A549 (cell line): ENCODE measurements at regions not wholly inside any gene's neighbourhood (a gene's known extent, or its start where the extent isn't known, plus 50 kb on each side); places are given as distances from the start of the nearest gene placed in this dataset.

ENCODE experiments used
- ATAC-seq, 2 experiments: fragments of 200-7000 bp in 1 of 2; fragments of >200 bp in 1 of 2; cut with Nextera tagmentation in 1 of 2; cut with Tn5 transposase in 1 of 2; 3 replicates each; pipeline versions ENCODE4 v1.8.0 to v1.9.1; 2018 to 2020; ENCODE audit warnings: mild to moderate bottlenecking in 1 of 2, moderate library complexity in 1 of 2
- CTCF ChIA-PET: fragments of 300-600 bp; sonication (Branson Sonifier 250); formaldehyde crosslinking; extraction: SDS; loops from one replicate; lab custom pipeline; 2021; ENCODE audit warnings: antibody characterized with exemption, inconsistent platforms; lab: Yijun Ruan, JAX
- POLR2A ChIA-PET: fragments of 350-600 bp; formaldehyde crosslinking; extraction: SDS; loops from one replicate; lab custom pipeline; 2021; ENCODE audit warnings: antibody characterized with exemption, inconsistent platforms; lab: Yijun Ruan, JAX
- DNase-seq, 2 experiments: peaks; one replicate each; pipeline versions ENCODE4 v3.0.0 to v3.0.0-alpha.2; 2011 to 2016; ENCODE audit warnings: low read depth in 1 of 2, low spot score in 1 of 2
- FAIRE-seq: peaks from 2 replicates; lab custom pipeline; 2011; peaks lifted over from hg19 to GRCh38; lab: Jason Lieb, UNC
- H3K27ac ChIP-seq, 2 experiments: fragments of >200 bp; sonication (Bioruptor Twin); formaldehyde crosslinking; 3 replicates each; pipeline ENCODE4 v1.5.1; 2016 to 2017
- H3K4me1 ChIP-seq: fragments of >200 bp; sonication (Bioruptor Twin); formaldehyde crosslinking; 3 replicates; pipeline ENCODE4 v1.6.1; 2016
- H3K4me2 ChIP-seq: fragments of >200 bp; sonication (Bioruptor Twin); formaldehyde crosslinking; 3 replicates; pipeline ENCODE4 v1.6.1; 2016
- H3K4me3 ChIP-seq: fragments of >200 bp; sonication (Bioruptor Twin); formaldehyde crosslinking; 3 replicates; pipeline ENCODE4 v1.5.1; 2016
- H3K9me3 ChIP-seq: fragments of >200 bp; sonication (Bioruptor Twin); formaldehyde crosslinking; 3 replicates; pipeline ENCODE4 v1.6.1; 2016
- CBX2 ChIP-seq: fragments of 200-600 bp; sonication (generic); IDR thresholded peaks from 2 replicates; pipeline ENCODE4 v1.6.1; 2016; ENCODE audit warnings: low read depth, mild to moderate bottlenecking, borderline replicate concordance
- CHD2 ChIP-seq: fragments of 150-350 bp; IDR thresholded peaks from 2 replicates; pipeline ENCODE4 v1.6.1; 2014; ENCODE audit warnings: low read length; ENCODE audit not compliant: partially characterized antibody
- EHF ChIP-seq: fragments of 250-450 bp; sonication (Bioruptor Pico); IDR thresholded peaks from 2 replicates; pipeline ENCODE4 v1.5.0; 2020; ENCODE audit warnings: mild to moderate bottlenecking
- EHMT2 ChIP-seq: fragments of 200-600 bp; sonication (generic); IDR thresholded peaks from 2 replicates; pipeline ENCODE4 v1.6.1; 2016; ENCODE audit warnings: antibody characterized with exemption, low read depth, mild to moderate bottlenecking, moderate library complexity
- EP300 ChIP-seq, 2 experiments: fragments of >200 bp; sonication (Bioruptor Twin); formaldehyde crosslinking; IDR thresholded peaks; 2 replicates in 1 of 2; 3 replicates in 1 of 2; pipeline ENCODE4 v1.6.1; 2016 to 2017
- FOSL2 ChIP-seq, 2 experiments: fragments of 450-650 bp in 1 of 2; fragments of >200 bp in 1 of 2; sonication (Bioruptor Twin) in 1 of 2; formaldehyde crosslinking; IDR thresholded peaks; 2 replicates each; pipeline versions ENCODE4 v1.5.0 to v1.6.1; 2016 to 2020; ENCODE audit warnings: mild to moderate bottlenecking in 1 of 2, moderate library complexity in 1 of 2
- FOXS1 ChIP-seq: fragments of 250-450 bp; sonication (Bioruptor Pico); IDR thresholded peaks from 2 replicates; pipeline ENCODE4 v1.5.0; 2020; ENCODE audit warnings: mild to moderate bottlenecking, moderate library complexity
- HEYL ChIP-seq: fragments of 250-450 bp; sonication (Bioruptor Pico); IDR thresholded peaks from 2 replicates; pipeline ENCODE4 v1.8.0; 2021; ENCODE audit warnings: mild to moderate bottlenecking, moderate library complexity
- HOXA7 ChIP-seq: fragments of 250-450 bp; sonication (Bioruptor Pico); IDR thresholded peaks from 2 replicates; pipeline ENCODE4 v1.5.0; 2020; ENCODE audit warnings: mild to moderate bottlenecking, moderate library complexity
- KDM5A ChIP-seq: fragments of 200-600 bp; sonication (generic); IDR thresholded peaks from 2 replicates; pipeline ENCODE4 v1.6.1; 2016; ENCODE audit warnings: antibody characterized with exemption, mild to moderate bottlenecking
- MAFK ChIP-seq: fragments of 450-650 bp; IDR thresholded peaks from 2 replicates; pipeline ENCODE4 v1.6.1; 2014; ENCODE audit not compliant: partially characterized antibody
- MYC ChIP-seq: IDR thresholded peaks from 2 replicates; pipeline ENCODE4 v1.6.1; 2012; ENCODE audit warnings: mild to moderate bottlenecking, inconsistent platforms, low read length, improper control_type of control experiment, borderline replicate concordance
- NFE2L2 ChIP-seq: fragments of 150-350 bp; conservative IDR thresholded peaks from 2 replicates; pipeline ENCODE4 v1.6.1; 2014; ENCODE audit warnings: low read length
- NPAS2 ChIP-seq: fragments of 250-450 bp; sonication (Bioruptor Pico); IDR thresholded peaks from 2 replicates; pipeline ENCODE4 v1.8.0; 2022; ENCODE audit warnings: mild to moderate bottlenecking, moderate library complexity, borderline replicate concordance
- POLR2A ChIP-seq: IDR thresholded peaks from 2 replicates; pipeline ENCODE4 v1.6.1; 2012; ENCODE audit warnings: mild to moderate bottlenecking, low read length
- RFX5 ChIP-seq: fragments of 450-650 bp; IDR thresholded peaks from 2 replicates; pipeline ENCODE4 v1.7.1; 2014; ENCODE audit warnings: antibody characterized with exemption, mild to moderate bottlenecking, moderate library complexity
- SMC3 ChIP-seq: fragments of >200 bp; sonication (Bioruptor Twin); formaldehyde crosslinking; IDR thresholded peaks from 3 replicates; pipeline ENCODE4 v1.6.1; 2018; ENCODE audit warnings: inconsistent platforms
- TP53 ChIP-seq: fragments of 250-450 bp; sonication (Bioruptor Pico); IDR thresholded peaks from 2 replicates; pipeline ENCODE4 v1.5.0; 2021; ENCODE audit warnings: mild to moderate bottlenecking, moderate library complexity
- ZFP36 ChIP-seq: fragments of 450-650 bp; IDR thresholded peaks from 2 replicates; pipeline ENCODE4 v1.6.1; 2014; ENCODE audit warnings: borderline replicate concordance; ENCODE audit not compliant: partially characterized antibody
- ZNF302 ChIP-seq: fragments of 250-450 bp; sonication (Bioruptor Pico); IDR thresholded peaks from 2 replicates; pipeline ENCODE4 v1.9.0; 2021; ENCODE audit warnings: inconsistent platforms, mild to moderate bottlenecking, moderate library complexity
- ZSCAN20 ChIP-seq: fragments of 250-450 bp; sonication (Bioruptor Pico); IDR thresholded peaks from 2 replicates; pipeline ENCODE4 v1.8.0; 2022; ENCODE audit warnings: mild to moderate bottlenecking, moderate library complexity
- WGBS: methylation state at CpG from one replicate; pipeline ENCODE4 v1.1.6; 2017; ENCODE audit errors: missing lambda C conversion rate; 5-methylcytosine and 5-hydroxymethylcytosine counted together
- TF ChIP-seq, protein P1 (sequence below): fragments of 450-650 bp; IDR thresholded peaks from 2 replicates; pipeline ENCODE4 v1.6.1; 2014; ENCODE audit warnings: antibody characterized with exemption
- TF ChIP-seq, protein P2 (sequence below): IDR thresholded peaks from 2 replicates; pipeline ENCODE4 v1.6.1; 2012
- TF ChIP-seq, protein P3 (sequence below): IDR thresholded peaks from 2 replicates; pipeline ENCODE4 v1.6.1; 2012; ENCODE audit warnings: low read depth, borderline replicate concordance
- TF ChIP-seq, protein P4 (sequence below): fragments of >200 bp; sonication (Bioruptor Twin); formaldehyde crosslinking; IDR thresholded peaks from 3 replicates; pipeline ENCODE4 v1.6.1; 2016
- TF ChIP-seq, protein P5 (sequence below): fragments of 250-450 bp; sonication (Bioruptor Pico); IDR thresholded peaks from 2 replicates; pipeline ENCODE4 v1.5.0; 2020; ENCODE audit warnings: low read depth, mild to moderate bottlenecking, moderate library complexity
- TF ChIP-seq, protein P6 (sequence below): fragments of 250-450 bp; sonication (Bioruptor Pico); IDR thresholded peaks from 2 replicates; pipeline ENCODE4 v1.5.0; 2021; ENCODE audit warnings: mild to moderate bottlenecking, moderate library complexity, borderline replicate concordance

- H3K4me2 ChIP-seq = no peak overlapping the region
- FAIRE-seq = no peak
- DNase-seq = no peak
- H3K4me3 ChIP-seq = no peak overlapping the region
- H3K9me3 ChIP-seq = no peaks in the 10 kb centered on the region
- CTCF ChIA-PET = interaction anchor here (1.2 kb wide), 1 partner anchor 9 kb away, joined by 3 read pairs; no protein-coding TSS in a partner anchor
- WGBS = 31% methylated on average over 6 of the region's 6 CpGs
- ATAC-seq = no peak
- TF ChIP-seq MYC = no peak
- no peak for TF ChIP-seq FOSL2 (IDR thresholded peaks at IDR 0.05)
- TF ChIP-seq FOSL2 (CRISPR knock-in tag; IDR thresholded peaks at IDR 0.05) = no peak
- TF ChIP-seq, protein P1, sequence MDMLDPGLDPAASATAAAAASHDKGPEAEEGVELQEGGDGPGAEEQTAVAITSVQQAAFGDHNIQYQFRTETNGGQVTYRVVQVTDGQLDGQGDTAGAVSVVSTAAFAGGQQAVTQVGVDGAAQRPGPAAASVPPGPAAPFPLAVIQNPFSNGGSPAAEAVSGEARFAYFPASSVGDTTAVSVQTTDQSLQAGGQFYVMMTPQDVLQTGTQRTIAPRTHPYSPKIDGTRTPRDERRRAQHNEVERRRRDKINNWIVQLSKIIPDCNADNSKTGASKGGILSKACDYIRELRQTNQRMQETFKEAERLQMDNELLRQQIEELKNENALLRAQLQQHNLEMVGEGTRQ = no peak
- TF ChIP-seq EHF = no peak
- TF ChIP-seq MAFK = no peak
- no peak for TF ChIP-seq CHD2
- TF ChIP-seq SMC3 = no peak
- no peak for TF ChIP-seq ZSCAN20
- no peak for TF ChIP-seq TP53
- TF ChIP-seq, protein P2, sequence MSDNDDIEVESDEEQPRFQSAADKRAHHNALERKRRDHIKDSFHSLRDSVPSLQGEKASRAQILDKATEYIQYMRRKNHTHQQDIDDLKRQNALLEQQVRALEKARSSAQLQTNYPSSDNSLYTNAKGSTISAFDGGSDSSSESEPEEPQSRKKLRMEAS = no peak
- TF ChIP-seq CBX2 = no peak
- TF ChIP-seq EHMT2 = no peak
- no peak for TF ChIP-seq NFE2L2
- TF ChIP-seq KDM5A = no peak
- H3K4me1 ChIP-seq = no peaks in the 10 kb centered on the region
- POLR2A ChIA-PET = no interaction called here
- no peak overlapping the region for H3K27ac ChIP-seq
Measured at GRCh38 chr2:66862885-66863650, 428.1 kb downstream of the MEIS1 start.

- TF ChIP-seq, protein P3, sequence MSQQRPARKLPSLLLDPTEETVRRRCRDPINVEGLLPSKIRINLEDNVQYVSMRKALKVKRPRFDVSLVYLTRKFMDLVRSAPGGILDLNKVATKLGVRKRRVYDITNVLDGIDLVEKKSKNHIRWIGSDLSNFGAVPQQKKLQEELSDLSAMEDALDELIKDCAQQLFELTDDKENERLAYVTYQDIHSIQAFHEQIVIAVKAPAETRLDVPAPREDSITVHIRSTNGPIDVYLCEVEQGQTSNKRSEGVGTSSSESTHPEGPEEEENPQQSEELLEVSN = no peak
- TF ChIP-seq, protein P4, sequence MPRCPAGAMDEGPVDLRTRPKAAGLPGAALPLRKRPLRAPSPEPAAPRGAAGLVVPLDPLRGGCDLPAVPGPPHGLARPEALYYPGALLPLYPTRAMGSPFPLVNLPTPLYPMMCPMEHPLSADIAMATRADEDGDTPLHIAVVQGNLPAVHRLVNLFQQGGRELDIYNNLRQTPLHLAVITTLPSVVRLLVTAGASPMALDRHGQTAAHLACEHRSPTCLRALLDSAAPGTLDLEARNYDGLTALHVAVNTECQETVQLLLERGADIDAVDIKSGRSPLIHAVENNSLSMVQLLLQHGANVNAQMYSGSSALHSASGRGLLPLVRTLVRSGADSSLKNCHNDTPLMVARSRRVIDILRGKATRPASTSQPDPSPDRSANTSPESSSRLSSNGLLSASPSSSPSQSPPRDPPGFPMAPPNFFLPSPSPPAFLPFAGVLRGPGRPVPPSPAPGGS = no peak
- TF ChIP-seq NPAS2 (CRISPR knock-in tag) (no peak), EHMT2 (no peak), EHF (no peak), EP300 (IDR thresholded peaks at IDR 0.05) (no peak), FOXS1 (CRISPR knock-in tag) (no peak), ZNF302 (no peak), RFX5 (no peak), HEYL (no peak), HOXA7 (CRISPR knock-in tag) (no peak), ZFP36 (no peak), NFE2L2 (no peak), MYC (no peak), POLR2A (no peak), KDM5A (no peak)
- TF ChIP-seq, protein P2 = no peak
- TF ChIP-seq, protein P5, sequence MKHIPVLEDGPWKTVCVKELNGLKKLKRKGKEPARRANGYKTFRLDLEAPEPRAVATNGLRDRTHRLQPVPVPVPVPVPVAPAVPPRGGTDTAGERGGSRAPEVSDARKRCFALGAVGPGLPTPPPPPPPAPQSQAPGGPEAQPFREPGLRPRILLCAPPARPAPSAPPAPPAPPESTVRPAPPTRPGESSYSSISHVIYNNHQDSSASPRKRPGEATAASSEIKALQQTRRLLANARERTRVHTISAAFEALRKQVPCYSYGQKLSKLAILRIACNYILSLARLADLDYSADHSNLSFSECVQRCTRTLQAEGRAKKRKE = no peak
- TF ChIP-seq, protein P6, sequence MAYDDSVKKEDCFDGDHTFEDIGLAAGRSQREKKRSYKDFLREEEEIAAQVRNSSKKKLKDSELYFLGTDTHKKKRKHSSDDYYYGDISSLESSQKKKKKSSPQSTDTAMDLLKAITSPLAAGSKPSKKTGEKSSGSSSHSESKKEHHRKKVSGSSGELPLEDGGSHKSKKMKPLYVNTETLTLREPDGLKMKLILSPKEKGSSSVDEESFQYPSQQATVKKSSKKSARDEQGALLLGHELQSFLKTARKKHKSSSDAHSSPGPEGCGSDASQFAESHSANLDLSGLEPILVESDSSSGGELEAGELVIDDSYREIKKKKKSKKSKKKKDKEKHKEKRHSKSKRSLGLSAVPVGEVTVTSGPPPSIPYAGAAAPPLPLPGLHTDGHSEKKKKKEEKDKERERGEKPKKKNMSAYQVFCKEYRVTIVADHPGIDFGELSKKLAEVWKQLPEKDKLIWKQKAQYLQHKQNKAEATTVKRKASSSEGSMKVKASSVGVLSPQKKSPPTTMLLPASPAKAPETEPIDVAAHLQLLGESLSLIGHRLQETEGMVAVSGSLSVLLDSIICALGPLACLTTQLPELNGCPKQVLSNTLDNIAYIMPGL (CRISPR knock-in tag) = no peak
- no peak for ATAC-seq
- no peak for FAIRE-seq
- Histone ChIP-seq H3K27ac (no peak overlapping the region), H3K4me2 (no peak overlapping the region), H3K4me3 (no peak overlapping the region), H3K4me1 (no peaks in the 10 kb centered on the region), H3K9me3 (no peaks in the 10 kb centered on the region)
- DNase-seq = no peak
- ChIA-PET POLR2A (no interaction called here), CTCF (no interaction called here)
Measured at GRCh38 chr2:66865161-66865560, 430.2 kb downstream of the MEIS1 start.
